GM12892 (cell line): ENCODE measurements at regions not wholly inside any gene's neighbourhood (a gene's known extent, or its start where the extent isn't known, plus 50 kb on each side); places are given as distances from the start of the nearest gene placed in this dataset.

ENCODE experiments used
- POLR2AphosphoS5 ChIP-seq: IDR thresholded peaks from 2 replicates; pipeline ENCODE4 v1.6.1; 2011; ENCODE audit warnings: low read depth, low read length, control low read depth
- TAF1 ChIP-seq: IDR thresholded peaks from 2 replicates; pipeline ENCODE4 v1.6.1; 2011; ENCODE audit warnings: low read depth, mild to moderate bottlenecking, control low read depth, low read length, borderline replicate concordance

- TF ChIP-seq TAF1 (no peak), POLR2AphosphoS5 (no peak)
These were observed 312.2 kb upstream of the B3GAT1 start for GRCh38 chr11:134724106-134724778.
